Hepatocyte (in vitro differentiated cells): ENCODE measurements at regions not wholly inside any gene's neighbourhood (a gene's known extent, or its start where the extent isn't known, plus 50 kb on each side); places are given as distances from the start of the nearest gene placed in this dataset.

Source experiments
- DNase-seq: peaks from one replicate; pipeline ENCODE4 v3.0.0-alpha.2; 2016; ENCODE audit warnings: low spot score
- H2AFZ ChIP-seq: fragments of 200-600 bp; sonication (generic); 2 replicates; pipeline ENCODE4 v1.6.0; 2016; ENCODE audit warnings: antibody characterized with exemption, mild to moderate bottlenecking
- H3K27ac ChIP-seq: fragments of 200-600 bp; sonication (generic); 2 replicates; pipeline ENCODE4 v1.5.1; 2016; ENCODE audit warnings: mild to moderate bottlenecking
- H3K27me3 ChIP-seq: fragments of 200-600 bp; sonication (generic); 2 replicates; pipeline ENCODE4 v1.6.1; 2016
- H3K36me3 ChIP-seq: fragments of 200-600 bp; sonication (generic); replicated peaks from 2 replicates; pipeline ENCODE4 v1.5.1; 2016; ENCODE audit warnings: low read depth; ENCODE audit not compliant: insufficient read depth
- H3K4me1 ChIP-seq: fragments of 200-600 bp; sonication (generic); 2 replicates; pipeline ENCODE4 v1.5.1; 2016; ENCODE audit warnings: mild to moderate bottlenecking, moderate library complexity; ENCODE audit not compliant: insufficient read depth
- H3K4me2 ChIP-seq: fragments of 200-600 bp; sonication (generic); 2 replicates; pipeline ENCODE4 v1.6.0; 2016
- H3K4me3 ChIP-seq: fragments of 200-600 bp; sonication (generic); 2 replicates; pipeline ENCODE4 v1.5.1; 2016; ENCODE audit warnings: mild to moderate bottlenecking
- H3K79me2 ChIP-seq: fragments of 200-600 bp; sonication (generic); 2 replicates; pipeline ENCODE4 v1.6.0; 2017; ENCODE audit warnings: mild to moderate bottlenecking
- H3K9me2 ChIP-seq: fragments of 200-600 bp; sonication (generic); replicated peaks from 2 replicates; pipeline ENCODE4 v1.6.0; 2017; ENCODE audit warnings: mild to moderate bottlenecking; ENCODE audit not compliant: insufficient read depth
- H3K9me3 ChIP-seq: fragments of 200-600 bp; sonication (generic); 2 replicates; pipeline ENCODE4 v1.5.1; 2016; ENCODE audit warnings: low read depth, mild to moderate bottlenecking
- H4K20me1 ChIP-seq: fragments of 200-600 bp; sonication (generic); 2 replicates; pipeline ENCODE4 v1.6.0; 2016; ENCODE audit warnings: mild to moderate bottlenecking; ENCODE audit not compliant: insufficient read depth, poor library complexity, severe bottlenecking
- CTCF ChIP-seq: fragments of 200-600 bp; sonication (generic); IDR thresholded peaks from 2 replicates; pipeline ENCODE4 v1.5.1; 2016; ENCODE audit warnings: antibody characterized with exemption, mild to moderate bottlenecking; ENCODE audit not compliant: poor library complexity
- EZH2 ChIP-seq: fragments of 200-600 bp; sonication (generic); IDR thresholded peaks from 2 replicates; pipeline ENCODE4 v1.6.1; 2016; ENCODE audit warnings: antibody characterized with exemption, mild to moderate bottlenecking, borderline replicate concordance
- EZH2phosphoT487 ChIP-seq: fragments of 200-600 bp; sonication (generic); IDR thresholded peaks from one replicate; pipeline ENCODE4 v1.6.1; 2018; ENCODE audit warnings: antibody characterized with exemption, mild to moderate bottlenecking, low read depth, moderate library complexity; ENCODE audit not compliant: unreplicated experiment, severe bottlenecking
- WGBS: methylation state at CpG from one replicate; pipeline ENCODE4 v1.1.6; 2016; ENCODE audit warnings: low lambda C conversion rate; ENCODE audit errors: missing lambda C conversion rate; 5-methylcytosine and 5-hydroxymethylcytosine counted together

- DNase-seq = peak; percentile 10
- Histone ChIP-seq H3K36me3 (no peaks in the 10 kb centered on the region), H2AFZ (no peak overlapping the region), H4K20me1 (no peaks in the 10 kb centered on the region), H3K4me1 (peaks cover 5% of the 10 kb centered on the region), H3K79me2 (no peaks in the 10 kb centered on the region), H3K9me2 (no peaks in the 10 kb centered on the region), H3K4me3 (no peak overlapping the region), H3K4me2 (no peak overlapping the region), H3K9me3 (no peaks in the 10 kb centered on the region), H3K27me3 (no peaks in the 10 kb centered on the region), H3K27ac (no peak overlapping the region)
- TF ChIP-seq EZH2phosphoT487 = no peak
- no peak for TF ChIP-seq EZH2
- no peak for TF ChIP-seq CTCF
- WGBS = 62% methylated on average over 4 of the region's 4 CpGs
Observed at GRCh38 chr9:27659001-27659400, 85.7 kb upstream of the C9orf72 start.

GRCh38 chr9:27659571-27659970, 86.3 kb upstream of the C9orf72 start:
- no peaks in the 10 kb centered on the region for H3K27me3 ChIP-seq
- no peak for DNase-seq
- H3K4me3 ChIP-seq = no peak overlapping the region
- TF ChIP-seq CTCF = no peak
- no peak for TF ChIP-seq EZH2phosphoT487
- no peak for TF ChIP-seq EZH2
- H3K4me2 ChIP-seq = peak overlapping the region; percentile 34
- H2AFZ ChIP-seq = no peak overlapping the region
- H3K9me2 ChIP-seq = no peaks in the 10 kb centered on the region
- no peaks in the 10 kb centered on the region for H4K20me1 ChIP-seq
- H3K4me1 ChIP-seq = peaks cover 3% of the 10 kb centered on the region
- no peaks in the 10 kb centered on the region for H3K79me2 ChIP-seq
- H3K27ac ChIP-seq = peak overlapping the region; percentile 18
- no peaks in the 10 kb centered on the region for H3K36me3 ChIP-seq
- H3K9me3 ChIP-seq = no peaks in the 10 kb centered on the region
- WGBS = 49% methylated on average over 3 of the region's 3 CpGs

- H3K4me2 ChIP-seq = no peak overlapping the region
- no peaks in the 10 kb centered on the region for H3K9me3 ChIP-seq
- H2AFZ ChIP-seq = no peak overlapping the region
- no peaks in the 10 kb centered on the region for H3K27me3 ChIP-seq
- DNase-seq = no peak
- 84% methylated on average over 4 of the region's 4 CpGs for WGBS
- H3K4me1 ChIP-seq = peaks cover under 1% of the 10 kb centered on the region
- H3K79me2 ChIP-seq = no peaks in the 10 kb centered on the region
- no peaks in the 10 kb centered on the region for H4K20me1 ChIP-seq
- H3K9me2 ChIP-seq = no peaks in the 10 kb centered on the region
- H3K4me3 ChIP-seq = no peak overlapping the region
- peak overlapping the region; percentile 18 for H3K27ac ChIP-seq
- TF ChIP-seq CTCF = no peak
- no peak for TF ChIP-seq EZH2
- no peak for TF ChIP-seq EZH2phosphoT487
- H3K36me3 ChIP-seq = no peaks in the 10 kb centered on the region
Observed at GRCh38 chr9:27660148-27660547, 86.9 kb upstream of the C9orf72 start.

GRCh38 chr9:27663526-27663925, 90.2 kb upstream of the C9orf72 start:
- Histone ChIP-seq H3K79me2 (no peaks in the 10 kb centered on the region), H3K9me2 (no peaks in the 10 kb centered on the region), H3K9me3 (no peaks in the 10 kb centered on the region), H3K4me3 (no peak overlapping the region), H4K20me1 (no peaks in the 10 kb centered on the region), H3K27ac (peak overlapping the region; percentile 84), H2AFZ (no peak overlapping the region), H3K36me3 (no peaks in the 10 kb centered on the region), H3K4me2 (peak overlapping the region; percentile 51), H3K27me3 (no peaks in the 10 kb centered on the region), H3K4me1 (no peaks in the 10 kb centered on the region)
- no peak for TF ChIP-seq CTCF
- no peak for TF ChIP-seq EZH2phosphoT487
- TF ChIP-seq EZH2 = no peak
- WGBS = 63% methylated on average over 5 of the region's 5 CpGs
- peak; percentile 15 for DNase-seq
